Cardiac muscle cell (in vitro differentiated cells and primary cell): ENCODE measurements at regions not wholly inside any gene's neighbourhood (a gene's known extent, or its start where the extent isn't known, plus 50 kb on each side); places are given as distances from the start of the nearest gene placed in this dataset.

Source experiments
- DNase-seq, 2 donors: peaks; one replicate each; pipeline versions ENCODE4 v3.0.0 to v3.0.0-alpha.2; 2010 to 2017; ENCODE audit warnings: low read depth in 1 of 2, low spot score in 1 of 2
- H3K27ac ChIP-seq: fragments of 200-600 bp; sonication (generic); 2 replicates; pipeline ENCODE4 v1.5.1; 2016
- H3K27me3 ChIP-seq: fragments of 200-600 bp; sonication (generic); 2 replicates; pipeline ENCODE4 v1.6.0; 2016; ENCODE audit warnings: control low read depth
- H3K36me3 ChIP-seq: fragments of 200-600 bp; sonication (generic); 2 replicates; pipeline ENCODE4 v1.5.1; 2016; ENCODE audit warnings: control low read depth
- H3K4me1 ChIP-seq: fragments of 200-600 bp; sonication (generic); 2 replicates; pipeline ENCODE4 v1.8.1; 2017; ENCODE audit warnings: low read depth, mild to moderate bottlenecking, mixed run types
- H3K4me3 ChIP-seq: fragments of 200-600 bp; sonication (generic); 2 replicates; pipeline ENCODE4 v1.5.1; 2016; ENCODE audit warnings: mild to moderate bottlenecking
- H3K9me3 ChIP-seq: fragments of 200-600 bp; sonication (generic); 2 replicates; pipeline ENCODE4 v1.5.1; 2017; ENCODE audit warnings: low read depth, mild to moderate bottlenecking, control low read depth
- CTCF ChIP-seq: IDR thresholded peaks from 2 replicates; pipeline ENCODE4 v1.5.1; 2012; ENCODE audit warnings: low read depth, mild to moderate bottlenecking, low read length

- Histone ChIP-seq H3K27me3 (no peaks in the 10 kb centered on the region), H3K4me3 (no peak overlapping the region), H3K27ac (no peak overlapping the region), H3K36me3 (no peaks in the 10 kb centered on the region), H3K9me3 (no peaks in the 10 kb centered on the region), H3K4me1 (no peaks in the 10 kb centered on the region)
- no peak for TF ChIP-seq CTCF
- DNase-seq: no peak
Measured at GRCh38 chr2:216800836-216801235, 59.0 kb downstream of the TNP1 start.

- H3K27ac ChIP-seq: no peak overlapping the region
- no peak for TF ChIP-seq CTCF
- no peaks in the 10 kb centered on the region for H3K9me3 ChIP-seq
- H3K27me3 ChIP-seq: no peaks in the 10 kb centered on the region
- no peak for DNase-seq
- H3K4me1 ChIP-seq: no peaks in the 10 kb centered on the region
- H3K36me3 ChIP-seq: no peaks in the 10 kb centered on the region
- no peak overlapping the region for H3K4me3 ChIP-seq
Measured at GRCh38 chr2:216799873-216800431, 59.9 kb downstream of the TNP1 start.

- no peak overlapping the region for H3K27ac ChIP-seq
- peaks cover 5% of the 10 kb centered on the region for H3K4me1 ChIP-seq
- no peaks in the 10 kb centered on the region for H3K36me3 ChIP-seq
- no peaks in the 10 kb centered on the region for H3K9me3 ChIP-seq
- H3K27me3 ChIP-seq: no peaks in the 10 kb centered on the region
- no peak overlapping the region for H3K4me3 ChIP-seq
- DNase-seq: no peak
- no peak for TF ChIP-seq CTCF
Measured at GRCh38 chr2:216796115-216796840, 63.6 kb downstream of the TNP1 start.

GRCh38 chr2:216793386-216793785, 66.5 kb downstream of the TNP1 start:
- Histone ChIP-seq H3K27ac (no peak overlapping the region), H3K27me3 (no peaks in the 10 kb centered on the region), H3K4me3 (no peak overlapping the region), H3K4me1 (peaks cover 5% of the 10 kb centered on the region), H3K36me3 (no peaks in the 10 kb centered on the region), H3K9me3 (no peaks in the 10 kb centered on the region)
- TF ChIP-seq CTCF: no peak
- DNase-seq: no peak

GRCh38 chr2:216792222-216793021, 67.4 kb downstream of the TNP1 start:
- no peak for TF ChIP-seq CTCF
- H3K4me3 ChIP-seq: no peak overlapping the region
- H3K36me3 ChIP-seq: no peaks in the 10 kb centered on the region
- H3K27me3 ChIP-seq: no peaks in the 10 kb centered on the region
- H3K9me3 ChIP-seq: no peaks in the 10 kb centered on the region
- DNase-seq: peak; percentile 40 to 59
- peaks cover 5% of the 10 kb centered on the region for H3K4me1 ChIP-seq
- no peak overlapping the region for H3K27ac ChIP-seq
